ENCODE measurements at regions not wholly inside any gene's neighbourhood (a gene's known extent, or its start where the extent isn't known, plus 50 kb on each side); places are given as distances from the start of the nearest gene placed in this dataset.

DNA sequence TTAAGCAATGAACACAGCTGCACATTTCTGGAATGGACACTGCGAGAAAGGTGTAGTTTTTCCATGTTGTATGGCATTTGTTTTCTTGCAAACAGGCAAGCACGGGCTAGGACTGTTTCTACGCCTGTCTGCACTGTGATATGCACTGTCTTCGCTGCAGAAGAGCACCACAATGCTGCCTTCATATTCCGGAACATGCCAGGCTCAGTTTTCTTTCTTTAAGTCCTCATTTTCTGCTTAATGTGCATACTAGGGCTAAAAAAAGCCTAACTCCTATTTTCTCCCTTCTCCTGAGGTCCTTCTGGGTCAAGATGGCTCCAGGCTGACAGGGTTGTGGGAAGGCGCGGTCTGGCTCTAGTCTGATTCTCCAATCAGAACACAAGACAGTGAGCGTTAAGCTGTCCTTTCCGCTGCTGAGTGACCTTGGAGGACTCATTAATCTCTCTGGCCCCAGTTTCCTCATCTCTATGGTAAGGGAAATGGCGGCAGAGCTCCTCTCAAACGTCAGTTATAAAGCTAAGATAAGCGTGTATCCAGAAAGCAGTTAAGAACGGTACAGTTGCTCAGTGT, 379.9 kb downstream of the C6orf118 start:
- H3K27ac ChIP-seq (ENCODE audit: low read depth, low read length): no peak overlapping the region
- H3K9ac ChIP-seq (ENCODE audit: low read depth in 1 of 2, low read length in 2 of 2): no peak overlapping the region

DNA sequence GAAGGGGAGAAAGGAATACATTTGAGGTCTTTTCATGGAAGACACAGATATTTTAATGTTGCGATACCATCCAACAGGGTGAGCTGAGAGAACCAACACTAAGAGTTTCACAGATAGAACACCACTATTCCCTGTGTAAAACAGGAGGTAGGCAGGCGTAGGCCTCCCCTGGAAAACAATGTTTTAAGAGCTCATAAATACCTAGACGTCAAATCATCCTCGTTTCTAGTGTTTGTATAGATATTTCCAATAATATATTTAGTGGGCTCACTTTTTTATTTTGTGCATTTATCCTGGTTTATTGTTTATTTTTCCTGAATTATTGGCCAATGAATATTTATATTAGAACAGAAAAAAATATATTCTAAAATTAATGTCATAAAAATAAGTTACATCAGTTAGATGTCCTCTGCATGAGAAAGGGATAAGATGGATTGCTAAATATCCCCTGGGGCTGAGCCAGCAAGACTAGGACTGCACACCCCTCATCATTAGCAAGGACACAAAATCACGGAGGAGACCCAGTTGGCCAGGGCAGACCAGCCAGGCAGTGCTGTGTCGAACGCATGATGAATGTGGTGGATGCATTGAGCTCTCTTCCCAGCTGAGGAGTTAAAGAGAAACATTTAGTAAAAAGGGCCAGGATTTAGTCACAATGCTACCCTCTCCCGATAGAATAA, 380.5 kb downstream of the C6orf118 start:
- Histone ChIP-seq H3K9ac (ENCODE audit: low read depth in 1 of 2, low read length in 2 of 2) (no peak overlapping the region), H3K9me3 (ENCODE audit: control insufficient read depth in 1 of 2, low read length in 2 of 2) (peaks cover 0 to 6% of the 10 kb centered on the region in 2 donors), H3K27ac (ENCODE audit: low read depth, low read length) (no peak overlapping the region), H3K4me3 (ENCODE audit: low read depth in 1 of 2, low read length in 2 of 2) (no peak overlapping the region), H3K4me1 (ENCODE audit: control insufficient read depth in 1 of 2, insufficient read depth in 2 of 2, low read length in 2 of 2) (no peaks in the 10 kb centered on the region), H3K36me3 (ENCODE audit: control insufficient read depth in 1 of 2, insufficient read depth in 2 of 2, low read length in 2 of 2) (no peaks in the 10 kb centered on the region), H3K27me3 (ENCODE audit: control insufficient read depth in 1 of 2, insufficient read depth in 2 of 2, low read length in 2 of 2) (no peaks in the 10 kb centered on the region)

More for the DNA sequence above, 379.9 kb downstream of the C6orf118 start:
- Histone ChIP-seq H3K4me3 (ENCODE audit: low read depth in 1 of 2, low read length in 2 of 2) (no peak overlapping the region), H3K27me3 (ENCODE audit: control insufficient read depth in 1 of 2, insufficient read depth in 2 of 2, low read length in 2 of 2) (no peaks in the 10 kb centered on the region), H3K9me3 (ENCODE audit: control insufficient read depth in 1 of 2, low read length in 2 of 2) (peaks cover 0 to 6% of the 10 kb centered on the region in 2 donors), H3K4me1 (ENCODE audit: control insufficient read depth in 1 of 2, insufficient read depth in 2 of 2, low read length in 2 of 2) (no peaks in the 10 kb centered on the region), H3K36me3 (ENCODE audit: control insufficient read depth in 1 of 2, insufficient read depth in 2 of 2, low read length in 2 of 2) (no peaks in the 10 kb centered on the region)

DNA sequence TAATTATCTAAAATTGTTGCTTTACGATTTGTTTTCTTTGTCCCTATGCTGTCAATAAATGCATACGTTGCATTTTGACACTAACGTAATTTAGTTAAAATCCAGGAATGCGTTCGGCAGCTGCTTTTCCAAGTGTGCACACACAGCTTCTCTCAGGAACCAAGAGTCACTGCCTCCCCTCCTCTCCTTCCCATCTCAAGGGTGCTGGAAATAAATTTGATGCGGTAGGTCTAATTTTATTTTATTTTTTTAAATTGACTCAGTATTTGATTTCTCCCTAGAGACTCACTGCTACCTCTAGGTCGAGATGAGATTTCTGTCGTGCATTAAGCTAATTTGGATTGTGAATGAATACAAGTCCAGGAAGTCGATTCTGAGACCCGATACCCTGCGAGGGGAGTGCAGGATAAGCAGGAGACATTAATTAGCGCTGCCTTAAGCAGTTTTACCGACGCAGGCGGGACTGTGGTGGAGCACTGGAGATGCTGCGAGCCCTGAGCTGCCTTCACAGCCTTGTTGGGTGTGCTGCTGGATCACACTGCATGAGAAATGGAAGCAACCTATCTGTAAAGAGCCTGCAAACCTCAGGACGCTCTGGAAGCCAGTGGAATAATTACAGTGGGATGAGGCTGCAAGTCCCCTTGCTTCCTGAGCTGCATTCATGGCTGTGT, 381.2 kb downstream of the C6orf118 start:
- Histone ChIP-seq H3K9me3 (ENCODE audit: control insufficient read depth in 1 of 2, low read length in 2 of 2) (peaks cover 0 to 6% of the 10 kb centered on the region in 2 donors), H3K4me1 (ENCODE audit: control insufficient read depth in 1 of 2, insufficient read depth in 2 of 2, low read length in 2 of 2) (no peaks in the 10 kb centered on the region), H3K4me3 (ENCODE audit: low read depth in 1 of 2, low read length in 2 of 2) (no peak overlapping the region), H3K9ac (ENCODE audit: low read depth in 1 of 2, low read length in 2 of 2) (no peak overlapping the region), H3K36me3 (ENCODE audit: control insufficient read depth in 1 of 2, insufficient read depth in 2 of 2, low read length in 2 of 2) (no peaks in the 10 kb centered on the region), H3K27ac (ENCODE audit: low read depth, low read length) (no peak overlapping the region), H3K27me3 (ENCODE audit: control insufficient read depth in 1 of 2, insufficient read depth in 2 of 2, low read length in 2 of 2) (no peaks in the 10 kb centered on the region)

DNA sequence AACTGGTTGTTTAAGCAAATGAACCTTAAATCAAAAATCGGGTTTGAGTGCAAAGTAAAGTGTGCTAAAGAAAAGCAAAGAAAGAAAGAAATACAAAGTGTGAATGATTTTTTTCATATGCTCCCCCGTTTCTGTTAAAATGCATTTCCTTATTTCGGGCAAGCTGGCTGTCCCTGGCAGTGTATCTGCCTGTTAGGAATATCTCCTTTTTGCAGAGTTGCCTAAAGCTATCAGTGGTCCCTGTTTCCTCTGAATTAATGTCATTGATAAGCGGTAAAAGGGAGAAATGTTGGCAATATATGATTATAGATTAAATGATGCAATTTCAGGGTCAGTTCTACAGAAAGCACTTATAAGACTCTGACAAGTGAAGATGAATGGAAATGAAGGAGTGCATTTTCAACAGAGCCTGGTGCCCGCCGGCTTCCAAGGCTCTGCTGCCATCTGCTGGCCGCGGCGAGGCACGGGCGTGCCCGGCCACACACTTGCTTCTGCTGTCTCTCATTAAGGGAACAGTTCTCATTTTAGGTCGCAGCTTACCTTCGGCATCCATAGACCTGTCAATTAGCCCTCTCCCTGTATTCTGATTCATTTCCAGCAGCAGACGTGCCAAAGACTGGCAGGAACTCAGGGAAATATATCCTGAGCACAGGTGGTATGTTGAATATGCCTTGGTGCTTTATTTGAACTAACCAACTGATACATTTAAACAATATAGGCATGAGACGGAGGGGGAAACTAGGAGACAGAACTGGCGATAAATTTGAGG, 381.9 kb downstream of the C6orf118 start:
- no peaks in the 10 kb centered on the region for H3K27me3 ChIP-seq (ENCODE audit: control insufficient read depth in 1 of 2, insufficient read depth in 2 of 2, low read length in 2 of 2)
- H3K9ac ChIP-seq (ENCODE audit: low read depth in 1 of 2, low read length in 2 of 2): no peak overlapping the region
- H3K9me3 ChIP-seq (ENCODE audit: control insufficient read depth in 1 of 2, low read length in 2 of 2): peaks cover 0 to 1% of the 10 kb centered on the region in 2 donors
- H3K27ac ChIP-seq (ENCODE audit: low read depth, low read length): no peak overlapping the region
- no peaks in the 10 kb centered on the region for H3K4me1 ChIP-seq (ENCODE audit: control insufficient read depth in 1 of 2, insufficient read depth in 2 of 2, low read length in 2 of 2)
- H3K4me3 ChIP-seq (ENCODE audit: low read depth in 1 of 2, low read length in 2 of 2): no peak overlapping the region
- no peaks in the 10 kb centered on the region for H3K36me3 ChIP-seq (ENCODE audit: control insufficient read depth in 1 of 2, insufficient read depth in 2 of 2, low read length in 2 of 2)

DNA sequence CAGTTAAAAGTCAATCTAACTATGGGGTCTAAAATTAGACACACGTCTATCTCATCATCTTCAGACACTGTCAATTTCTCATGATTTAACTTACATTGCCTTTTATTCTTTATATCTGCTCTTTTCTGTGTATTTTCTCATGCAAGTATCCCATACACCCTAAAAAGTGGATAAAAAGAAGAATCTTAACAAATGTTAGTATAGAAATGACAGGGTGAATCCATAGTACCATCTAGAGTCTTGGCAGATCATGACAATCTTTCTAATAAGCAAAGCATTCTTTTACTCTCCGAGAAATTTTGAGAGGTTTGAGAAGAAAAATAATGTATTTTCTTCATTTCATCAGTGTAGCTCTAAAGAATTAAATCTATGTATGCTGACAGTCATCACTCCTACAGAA, 382.7 kb downstream of the C6orf118 start:
- Histone ChIP-seq H3K27ac (ENCODE audit: low read depth, low read length) (no peak overlapping the region), H3K9ac (ENCODE audit: low read depth in 1 of 2, low read length in 2 of 2) (no peak overlapping the region), H3K27me3 (ENCODE audit: control insufficient read depth in 1 of 2, insufficient read depth in 2 of 2, low read length in 2 of 2) (no peaks in the 10 kb centered on the region), H3K36me3 (ENCODE audit: control insufficient read depth in 1 of 2, insufficient read depth in 2 of 2, low read length in 2 of 2) (no peaks in the 10 kb centered on the region), H3K9me3 (ENCODE audit: control insufficient read depth in 1 of 2, low read length in 2 of 2) (no peaks in the 10 kb centered on the region), H3K4me3 (ENCODE audit: low read depth in 1 of 2, low read length in 2 of 2) (no peak overlapping the region), H3K4me1 (ENCODE audit: control insufficient read depth in 1 of 2, insufficient read depth in 2 of 2, low read length in 2 of 2) (no peaks in the 10 kb centered on the region)

- H3K36me3 ChIP-seq (ENCODE audit: control insufficient read depth in 1 of 2, insufficient read depth in 2 of 2, low read length in 2 of 2): no peaks in the 10 kb centered on the region
- no peaks in the 10 kb centered on the region for H3K4me1 ChIP-seq (ENCODE audit: control insufficient read depth in 1 of 2, insufficient read depth in 2 of 2, low read length in 2 of 2)
- no peaks in the 10 kb centered on the region for H3K27me3 ChIP-seq (ENCODE audit: control insufficient read depth in 1 of 2, insufficient read depth in 2 of 2, low read length in 2 of 2)
- H3K27ac ChIP-seq (ENCODE audit: low read depth, low read length): no peak overlapping the region
- H3K9ac ChIP-seq (ENCODE audit: low read depth in 1 of 2, low read length in 2 of 2): no peak overlapping the region
- H3K9me3 ChIP-seq (ENCODE audit: control insufficient read depth in 1 of 2, low read length in 2 of 2): no peaks in the 10 kb centered on the region
- no peak overlapping the region for H3K4me3 ChIP-seq (ENCODE audit: low read depth in 1 of 2, low read length in 2 of 2)
Observed at GRCh38 chr6:164925681-164926530, 383.5 kb downstream of the C6orf118 start.

GRCh38 chr6:164924674-164925073, 384.7 kb downstream of the C6orf118 start:
- Histone ChIP-seq H3K9me3 (ENCODE audit: control insufficient read depth in 1 of 2, low read length in 2 of 2) (no peaks in the 10 kb centered on the region), H3K36me3 (ENCODE audit: control insufficient read depth in 1 of 2, insufficient read depth in 2 of 2, low read length in 2 of 2) (no peaks in the 10 kb centered on the region), H3K9ac (ENCODE audit: low read depth in 1 of 2, low read length in 2 of 2) (no peak overlapping the region), H3K27me3 (ENCODE audit: control insufficient read depth in 1 of 2, insufficient read depth in 2 of 2, low read length in 2 of 2) (no peaks in the 10 kb centered on the region), H3K4me1 (ENCODE audit: control insufficient read depth in 1 of 2, insufficient read depth in 2 of 2, low read length in 2 of 2) (no peaks in the 10 kb centered on the region), H3K4me3 (ENCODE audit: low read depth in 1 of 2, low read length in 2 of 2) (no peak overlapping the region), H3K27ac (ENCODE audit: low read depth, low read length) (no peak overlapping the region)

DNA sequence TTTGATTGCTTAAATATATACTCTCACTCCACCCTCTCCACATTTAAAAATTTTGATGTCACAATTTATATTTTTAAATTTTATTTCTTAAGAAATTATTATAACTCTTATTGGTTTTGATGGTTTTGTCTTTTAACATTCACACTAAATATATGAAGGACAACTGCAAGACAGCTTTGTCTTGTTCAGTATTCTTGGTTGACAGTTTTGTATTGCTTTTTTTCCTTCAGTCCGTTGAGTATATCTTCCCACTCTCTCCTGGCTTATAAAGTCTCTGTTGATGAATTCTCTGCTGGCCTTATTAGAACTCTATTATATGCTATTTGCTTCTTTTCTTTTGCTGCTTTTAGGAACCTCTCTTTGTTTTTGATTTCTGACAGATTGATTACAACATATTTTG, 392.2 kb downstream of the C6orf118 start:
- no peak overlapping the region for H3K9ac ChIP-seq (ENCODE audit: low read depth in 1 of 2, low read length in 2 of 2)
- H3K4me3 ChIP-seq (ENCODE audit: low read depth in 1 of 2, low read length in 2 of 2): no peak overlapping the region
- H3K4me1 ChIP-seq (ENCODE audit: control insufficient read depth in 1 of 2, insufficient read depth in 2 of 2, low read length in 2 of 2): no peaks in the 10 kb centered on the region
- no peak overlapping the region for H3K27ac ChIP-seq (ENCODE audit: low read depth, low read length)
- peaks cover 13 to 15% of the 10 kb centered on the region in 2 donors for H3K9me3 ChIP-seq (ENCODE audit: control insufficient read depth in 1 of 2, low read length in 2 of 2)
- no peaks in the 10 kb centered on the region for H3K27me3 ChIP-seq (ENCODE audit: control insufficient read depth in 1 of 2, insufficient read depth in 2 of 2, low read length in 2 of 2)
- H3K36me3 ChIP-seq (ENCODE audit: control insufficient read depth in 1 of 2, insufficient read depth in 2 of 2, low read length in 2 of 2): no peaks in the 10 kb centered on the region

GRCh38 chr6:164916087-164916486, 393.3 kb downstream of the C6orf118 start:
- Histone ChIP-seq H3K27ac (ENCODE audit: low read depth, low read length) (no peak overlapping the region), H3K9me3 (ENCODE audit: control insufficient read depth in 1 of 2, low read length in 2 of 2) (peaks cover 13 to 15% of the 10 kb centered on the region in 2 donors), H3K27me3 (ENCODE audit: control insufficient read depth in 1 of 2, insufficient read depth in 2 of 2, low read length in 2 of 2) (no peaks in the 10 kb centered on the region), H3K36me3 (ENCODE audit: control insufficient read depth in 1 of 2, insufficient read depth in 2 of 2, low read length in 2 of 2) (no peaks in the 10 kb centered on the region), H3K4me3 (ENCODE audit: low read depth in 1 of 2, low read length in 2 of 2) (no peak overlapping the region), H3K4me1 (ENCODE audit: control insufficient read depth in 1 of 2, insufficient read depth in 2 of 2, low read length in 2 of 2) (no peaks in the 10 kb centered on the region), H3K9ac (ENCODE audit: low read depth in 1 of 2, low read length in 2 of 2) (no peak overlapping the region)
